ENCODE measurements at regions not wholly inside any gene's neighbourhood (a gene's known extent, or its start where the extent isn't known, plus 50 kb on each side); places are given as distances from the start of the nearest gene placed in this dataset.

DNA sequence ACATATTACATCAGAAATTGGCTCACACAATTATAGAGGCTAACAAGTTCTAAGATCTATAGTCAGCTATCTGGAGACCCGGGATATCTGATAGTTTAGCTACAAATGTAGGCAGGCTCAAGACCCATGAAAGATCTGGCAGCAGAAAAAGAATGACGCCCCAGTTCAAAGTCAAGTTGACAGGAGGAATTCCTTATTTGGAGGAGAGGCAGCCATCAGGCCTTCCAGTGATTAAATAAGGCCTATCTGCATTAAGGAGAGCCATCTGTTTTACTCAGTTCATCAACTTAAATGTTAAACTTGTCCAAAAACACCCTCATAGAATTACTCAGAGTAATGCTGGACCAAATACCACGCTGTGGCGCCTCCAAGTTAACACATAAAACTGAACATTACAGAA is 1402.6 kb downstream of the FAM181B start:
- TF ChIP-seq, protein P1, sequence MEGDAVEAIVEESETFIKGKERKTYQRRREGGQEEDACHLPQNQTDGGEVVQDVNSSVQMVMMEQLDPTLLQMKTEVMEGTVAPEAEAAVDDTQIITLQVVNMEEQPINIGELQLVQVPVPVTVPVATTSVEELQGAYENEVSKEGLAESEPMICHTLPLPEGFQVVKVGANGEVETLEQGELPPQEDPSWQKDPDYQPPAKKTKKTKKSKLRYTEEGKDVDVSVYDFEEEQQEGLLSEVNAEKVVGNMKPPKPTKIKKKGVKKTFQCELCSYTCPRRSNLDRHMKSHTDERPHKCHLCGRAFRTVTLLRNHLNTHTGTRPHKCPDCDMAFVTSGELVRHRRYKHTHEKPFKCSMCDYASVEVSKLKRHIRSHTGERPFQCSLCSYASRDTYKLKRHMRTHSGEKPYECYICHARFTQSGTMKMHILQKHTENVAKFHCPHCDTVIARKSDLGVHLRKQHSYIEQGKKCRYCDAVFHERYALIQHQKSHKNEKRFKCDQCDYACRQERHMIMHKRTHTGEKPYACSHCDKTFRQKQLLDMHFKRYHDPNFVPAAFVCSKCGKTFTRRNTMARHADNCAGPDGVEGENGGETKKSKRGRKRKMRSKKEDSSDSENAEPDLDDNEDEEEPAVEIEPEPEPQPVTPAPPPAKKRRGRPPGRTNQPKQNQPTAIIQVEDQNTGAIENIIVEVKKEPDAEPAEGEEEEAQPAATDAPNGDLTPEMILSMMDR (IDR thresholded peaks at IDR 0.05): no peak
- TF ChIP-seq EZH2 (IDR thresholded peaks at IDR 0.05): no peak

Measured in neural progenitor cell (in vitro differentiated cells).